GM12892 (cell line): ENCODE measurements at regions not wholly inside any gene's neighbourhood (a gene's known extent, or its start where the extent isn't known, plus 50 kb on each side); places are given as distances from the start of the nearest gene placed in this dataset.

ENCODE experiments used
- DNase-seq: peaks from one replicate; pipeline ENCODE4 v3.0.0; 2011; ENCODE audit not compliant: insufficient read length
- FAIRE-seq: peaks from 2 replicates; lab custom pipeline; 2011; peaks lifted over from hg19 to GRCh38; lab: Jason Lieb, UNC
- POLR2A ChIP-seq: IDR thresholded peaks from 2 replicates; pipeline ENCODE4 v1.6.1; 2011; ENCODE audit warnings: low read depth, low read length, control low read depth
- POLR2AphosphoS5 ChIP-seq: IDR thresholded peaks from 2 replicates; pipeline ENCODE4 v1.6.1; 2011; ENCODE audit warnings: low read depth, low read length, control low read depth
- TAF1 ChIP-seq: IDR thresholded peaks from 2 replicates; pipeline ENCODE4 v1.6.1; 2011; ENCODE audit warnings: low read depth, mild to moderate bottlenecking, control low read depth, low read length, borderline replicate concordance

DNA sequence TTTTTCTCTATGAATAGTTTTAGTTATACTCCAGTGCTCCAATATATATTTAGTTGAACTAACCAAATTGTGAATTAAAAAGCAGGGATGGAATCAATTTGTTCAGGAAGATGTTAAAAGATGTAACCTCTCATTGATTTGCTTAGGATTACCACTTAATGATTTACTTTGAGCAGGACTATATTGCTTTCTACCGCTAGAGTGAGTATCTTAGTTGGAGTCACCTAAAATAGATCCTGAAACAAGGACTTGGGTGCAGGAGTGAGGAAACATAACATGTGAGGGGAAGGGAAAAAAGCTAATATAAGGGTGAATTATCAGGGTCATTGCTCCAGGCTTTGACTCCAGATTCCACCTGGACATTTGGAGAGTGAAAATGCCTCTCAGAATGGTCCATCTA is 2277.4 kb upstream of the C9orf72 start:
- no peak for TF ChIP-seq TAF1
- no peak for TF ChIP-seq POLR2A
- TF ChIP-seq POLR2AphosphoS5: no peak
- no peak for FAIRE-seq

DNA sequence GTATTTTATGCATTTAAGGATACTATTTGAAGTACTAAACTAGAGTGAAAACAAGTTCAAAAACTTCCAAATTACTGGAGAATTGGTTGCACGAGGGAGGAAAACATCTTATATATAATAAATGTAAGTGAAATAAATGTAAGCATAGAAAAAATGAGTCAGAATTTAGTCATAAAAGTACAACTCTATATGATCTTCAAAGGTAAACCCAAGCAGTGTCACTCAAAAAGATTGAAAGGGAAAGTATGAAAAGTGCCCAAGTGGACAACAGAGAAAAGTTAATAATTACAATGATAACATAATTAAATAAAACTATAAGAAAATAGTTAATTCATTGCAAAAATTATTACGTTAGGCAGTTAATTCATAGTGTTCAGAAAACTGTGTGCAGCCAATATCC is 2288.5 kb upstream of the C9orf72 start:
- DNase-seq: no peak
- FAIRE-seq: no peak
- no peak for TF ChIP-seq POLR2A
- TF ChIP-seq TAF1: no peak
- TF ChIP-seq POLR2AphosphoS5: no peak

More for the DNA sequence above, 2277.4 kb upstream of the C9orf72 start:
- DNase-seq: no peak

DNA sequence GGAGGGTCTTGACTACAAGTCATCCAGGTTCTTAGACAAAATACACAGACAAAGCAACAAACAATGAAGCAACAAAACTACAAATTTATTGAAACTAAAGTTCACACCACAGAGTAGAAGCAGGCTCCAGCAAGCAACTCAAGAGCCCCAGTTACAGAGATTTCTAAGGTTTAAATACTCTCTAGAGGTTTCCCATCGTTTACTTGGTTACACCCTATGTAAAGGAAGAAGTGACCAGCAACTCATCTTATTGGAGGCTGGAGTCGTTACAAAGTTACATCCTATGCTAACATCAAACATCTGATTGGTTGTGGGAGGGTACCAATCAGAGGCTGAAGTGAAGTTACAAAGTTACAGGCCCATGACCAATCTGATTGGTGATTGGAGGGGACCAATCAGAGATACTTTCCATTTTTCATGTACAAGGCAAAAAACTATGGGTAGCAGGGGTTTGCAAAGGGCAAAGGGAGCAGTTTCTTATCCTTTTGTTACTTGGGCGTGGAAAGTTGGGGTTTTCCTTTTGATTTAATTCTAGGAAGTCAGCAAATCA is 2292.6 kb upstream of the C9orf72 start:
- FAIRE-seq (no peak), DNase-seq (no peak)
- TF ChIP-seq POLR2A: no peak
- TF ChIP-seq TAF1: no peak
- no peak for TF ChIP-seq POLR2AphosphoS5

DNA sequence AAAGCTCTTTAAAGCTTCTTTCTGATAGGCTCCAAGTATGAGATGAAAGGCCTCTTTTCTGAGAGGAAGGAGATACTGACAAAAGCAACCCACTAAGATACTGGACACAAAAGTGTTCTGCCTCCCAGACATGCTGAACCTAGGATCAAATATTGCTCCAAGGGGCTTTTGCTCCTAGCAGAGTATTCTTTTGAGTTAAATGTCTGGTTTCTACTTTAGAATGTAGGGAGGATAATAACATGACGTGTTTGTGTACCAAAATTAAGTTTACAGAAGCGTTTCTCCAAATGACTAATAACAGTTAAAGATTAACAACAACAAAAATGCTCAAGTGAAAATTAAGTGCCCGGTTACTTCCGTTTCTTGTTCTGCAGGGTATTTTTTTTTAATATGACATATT is 2293.3 kb upstream of the C9orf72 start:
- TF ChIP-seq POLR2AphosphoS5: no peak
- no peak for DNase-seq
- FAIRE-seq: no peak

- FAIRE-seq (no peak), DNase-seq (no peak)
- TF ChIP-seq POLR2AphosphoS5: no peak
- TF ChIP-seq TAF1: no peak
- TF ChIP-seq POLR2A: no peak
These were observed 2300.3 kb upstream of the C9orf72 start for GRCh38 chr9:29873579-29873978.

DNA sequence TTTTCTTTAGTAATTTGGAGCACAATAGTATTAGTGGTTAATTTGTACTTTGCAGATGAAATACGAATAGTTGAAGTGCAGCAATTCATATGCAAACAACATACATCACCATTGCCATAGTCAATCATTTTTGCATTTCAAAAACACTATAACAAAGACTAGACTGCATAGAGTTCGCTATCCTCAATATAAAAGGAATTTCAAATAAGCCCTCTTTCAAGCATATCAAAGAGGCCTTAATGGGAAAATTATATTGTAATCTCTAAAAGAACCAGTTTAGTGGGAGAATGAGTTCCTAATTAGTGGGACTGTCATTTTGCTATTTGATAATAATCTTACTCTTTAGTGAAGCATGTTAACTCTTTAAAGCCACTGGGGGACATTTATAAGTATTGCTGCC is 2302.3 kb upstream of the C9orf72 start:
- TF ChIP-seq POLR2AphosphoS5 (no peak), TAF1 (no peak), POLR2A (no peak)
- FAIRE-seq (no peak), DNase-seq (no peak)

- no peak for TF ChIP-seq POLR2A
- no peak for TF ChIP-seq POLR2AphosphoS5
- TF ChIP-seq TAF1: no peak
- DNase-seq (no peak), FAIRE-seq (no peak)
These were observed 2309.5 kb upstream of the C9orf72 start for GRCh38 chr9:29882767-29883166.

DNA sequence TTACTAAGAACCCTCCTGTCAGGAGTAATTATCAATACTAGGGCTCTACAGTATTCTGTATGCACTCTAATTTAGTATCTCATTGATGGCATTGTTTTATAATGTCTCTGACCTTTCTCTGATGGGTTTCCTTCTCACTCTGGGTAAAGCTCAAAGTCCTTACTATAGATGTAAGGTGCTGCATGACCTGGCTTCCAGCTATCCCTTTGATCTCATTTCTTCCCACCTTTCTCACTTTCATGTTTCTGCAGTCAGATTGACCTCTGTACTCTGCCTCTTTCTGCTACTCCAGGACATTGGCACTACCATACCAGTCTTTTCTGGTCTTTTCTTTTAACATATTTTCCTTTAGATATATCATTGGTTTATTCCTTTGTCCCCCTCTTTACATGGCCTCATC is 2332.8 kb upstream of the C9orf72 start:
- no peak for DNase-seq
- FAIRE-seq: no peak
- no peak for TF ChIP-seq POLR2AphosphoS5
- TF ChIP-seq POLR2A: no peak
- TF ChIP-seq TAF1: no peak

GRCh38 chr9:29928072-29928471 is 2354.8 kb upstream of the C9orf72 start:
- FAIRE-seq (no peak), DNase-seq (no peak)
- TF ChIP-seq POLR2AphosphoS5 (no peak), TAF1 (no peak), POLR2A (no peak)

GRCh38 chr9:29939559-29939958 is 2366.3 kb upstream of the C9orf72 start:
- FAIRE-seq: no peak
- DNase-seq: no peak
- TF ChIP-seq TAF1: no peak
- no peak for TF ChIP-seq POLR2AphosphoS5
- no peak for TF ChIP-seq POLR2A

- FAIRE-seq: no peak
- TF ChIP-seq TAF1 (no peak), POLR2A (no peak), POLR2AphosphoS5 (no peak)
- no peak for DNase-seq
These were observed 2371.7 kb upstream of the C9orf72 start for GRCh38 chr9:29945012-29945411.

GRCh38 chr9:29958469-29958868 is 2385.2 kb upstream of the C9orf72 start:
- DNase-seq (no peak), FAIRE-seq (no peak)
- no peak for TF ChIP-seq POLR2A
- no peak for TF ChIP-seq POLR2AphosphoS5

- no peak for DNase-seq
These were observed 2392.6 kb upstream of the C9orf72 start for GRCh38 chr9:29965834-29966233.

More at GRCh38 chr9:29965834-29966233, 2392.6 kb upstream of the C9orf72 start:
- no peak for TF ChIP-seq POLR2AphosphoS5
- no peak for TF ChIP-seq POLR2A
- no peak for TF ChIP-seq TAF1
- no peak for FAIRE-seq
